SH-SY5Y (cell line): ENCODE measurements at regions not wholly inside any gene's neighbourhood (a gene's known extent, or its start where the extent isn't known, plus 50 kb on each side); places are given as distances from the start of the nearest gene placed in this dataset.

ENCODE experiments used
- GATA2 ChIP-seq: IDR thresholded peaks from 2 replicates; pipeline ENCODE4 v1.6.1; 2011; ENCODE audit warnings: mild to moderate bottlenecking, low read depth, low read length
- GATA3 ChIP-seq: IDR thresholded peaks from 2 replicates; pipeline ENCODE4 v1.6.1; 2011; ENCODE audit warnings: low read depth, mild to moderate bottlenecking, low read length, moderate library complexity

DNA sequence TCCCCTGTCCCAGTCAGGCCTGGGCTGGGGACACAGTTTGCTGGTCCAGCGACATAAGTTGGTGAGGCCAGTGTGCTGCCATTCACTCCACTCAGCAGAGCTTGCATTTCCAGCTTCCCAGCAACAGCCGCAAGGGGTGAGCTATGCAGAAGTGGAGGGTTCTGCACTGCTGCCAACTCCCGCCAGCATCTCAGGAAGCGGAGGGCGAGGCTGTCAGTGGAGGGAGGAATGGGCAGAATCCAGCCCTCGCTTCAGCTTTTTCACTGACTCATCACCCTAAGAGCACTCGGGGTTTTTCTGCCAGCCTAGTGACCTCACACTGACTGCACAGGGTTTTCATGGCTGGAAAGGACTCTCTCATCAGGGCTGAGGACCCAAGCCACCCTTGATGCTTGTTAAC lies 625.1 kb upstream of the MKI67 start:
- TF ChIP-seq GATA2 (no peak), GATA3 (no peak)

DNA sequence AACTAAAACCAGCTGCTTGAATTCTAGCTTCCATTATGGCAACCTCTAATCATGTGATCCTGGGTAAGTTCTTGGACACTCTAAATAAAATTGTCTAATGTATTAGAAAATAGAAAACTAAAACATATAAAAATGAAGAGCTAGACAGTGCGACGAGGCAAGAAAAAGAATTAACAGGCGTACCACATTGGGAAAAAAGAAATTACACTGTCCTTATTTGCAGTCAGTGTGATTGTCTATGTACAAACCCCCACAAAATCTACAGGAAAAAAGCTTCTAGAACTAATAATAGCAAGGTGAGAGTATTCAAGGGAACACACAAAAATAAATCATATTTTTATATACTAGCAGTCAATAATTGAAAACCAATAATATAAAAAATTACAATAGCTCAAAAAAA lies 625.6 kb upstream of the MKI67 start:
- no peak for TF ChIP-seq GATA3
- no peak for TF ChIP-seq GATA2

GRCh38 chr10:128759174-128759573 lies 633.0 kb upstream of the MKI67 start:
- no peak for TF ChIP-seq GATA3
- no peak for TF ChIP-seq GATA2

- TF ChIP-seq GATA2, result no peak
- no peak for TF ChIP-seq GATA3
Measured at GRCh38 chr10:128763588-128763987, 637.4 kb upstream of the MKI67 start.

DNA sequence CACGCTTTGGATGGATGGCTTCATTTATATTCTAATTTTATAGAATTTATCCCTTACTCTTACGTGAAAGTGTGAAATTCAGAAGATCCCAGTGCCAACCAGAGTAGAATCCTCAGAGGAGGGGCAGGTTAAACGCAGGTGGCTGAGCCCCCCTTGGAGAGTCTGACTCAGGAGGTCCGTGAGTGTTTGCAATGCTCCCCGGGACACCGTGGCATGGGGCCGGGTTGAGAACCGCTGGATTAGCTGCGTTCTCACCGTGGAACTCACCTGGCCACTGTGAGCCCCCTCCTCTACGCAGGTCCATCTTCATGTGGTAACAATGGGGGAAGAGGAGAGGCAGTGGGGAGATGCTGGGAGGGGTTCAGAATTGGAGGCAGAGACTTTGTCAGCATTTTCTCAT lies 638.0 kb upstream of the MKI67 start:
- no peak for TF ChIP-seq GATA3
- no peak for TF ChIP-seq GATA2

GRCh38 chr10:128766915-128767314 lies 640.7 kb upstream of the MKI67 start:
- no peak for TF ChIP-seq GATA3
- TF ChIP-seq GATA2, result no peak

GRCh38 chr10:128774979-128775378 lies 648.8 kb upstream of the MKI67 start:
- no peak for TF ChIP-seq GATA2
- TF ChIP-seq GATA3, result no peak

DNA sequence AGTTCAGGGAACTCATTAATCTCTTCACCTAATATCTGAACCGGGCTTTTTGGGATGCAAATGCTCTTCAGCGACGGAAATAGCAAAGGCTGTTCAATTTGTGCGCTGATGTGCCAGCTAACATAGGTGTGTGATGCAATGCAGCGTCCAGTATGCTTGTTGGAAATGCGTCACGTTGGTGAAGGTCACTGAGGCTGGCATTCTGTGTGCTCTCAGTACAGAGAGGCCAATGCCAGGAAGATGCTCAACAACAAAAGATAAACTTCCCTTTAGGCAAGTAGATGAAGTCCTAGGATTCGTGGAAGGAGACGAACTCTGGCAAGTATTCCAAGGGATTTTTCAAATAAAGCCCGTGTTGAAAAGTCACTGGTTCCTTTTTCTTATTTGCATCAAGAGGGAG lies 649.5 kb upstream of the MKI67 start:
- TF ChIP-seq GATA3, result no peak
- no peak for TF ChIP-seq GATA2

- no peak for TF ChIP-seq GATA3
- no peak for TF ChIP-seq GATA2
Measured at GRCh38 chr10:128776673-128777252, 650.5 kb upstream of the MKI67 start.

DNA sequence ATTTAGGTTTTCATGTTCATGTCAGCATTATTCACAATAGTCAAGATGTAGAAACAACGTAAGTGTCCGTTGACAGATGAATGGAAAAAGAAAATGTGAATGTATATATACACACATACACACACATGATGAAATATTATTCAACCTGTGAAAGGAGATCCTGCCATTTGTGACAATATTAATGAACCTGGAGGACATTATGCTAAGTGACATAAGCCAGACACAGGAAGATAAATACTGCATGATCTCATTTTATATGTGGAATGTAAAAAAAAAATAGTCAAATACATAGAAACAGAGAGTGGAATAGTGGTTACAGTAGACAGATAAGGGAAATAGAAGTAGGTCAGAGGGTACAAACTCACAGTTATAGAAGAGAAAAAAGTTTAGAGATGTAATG lies 651.1 kb upstream of the MKI67 start:
- TF ChIP-seq GATA3 (no peak), GATA2 (no peak)

GRCh38 chr10:128779416-128779815 lies 653.2 kb upstream of the MKI67 start:
- TF ChIP-seq GATA3 (no peak), GATA2 (no peak)

GRCh38 chr10:128780156-128780761 lies 654.0 kb upstream of the MKI67 start:
- TF ChIP-seq GATA2, result no peak
- TF ChIP-seq GATA3, result no peak

GRCh38 chr10:128781637-128782036 lies 655.4 kb upstream of the MKI67 start:
- TF ChIP-seq GATA2 (no peak), GATA3 (no peak)

DNA sequence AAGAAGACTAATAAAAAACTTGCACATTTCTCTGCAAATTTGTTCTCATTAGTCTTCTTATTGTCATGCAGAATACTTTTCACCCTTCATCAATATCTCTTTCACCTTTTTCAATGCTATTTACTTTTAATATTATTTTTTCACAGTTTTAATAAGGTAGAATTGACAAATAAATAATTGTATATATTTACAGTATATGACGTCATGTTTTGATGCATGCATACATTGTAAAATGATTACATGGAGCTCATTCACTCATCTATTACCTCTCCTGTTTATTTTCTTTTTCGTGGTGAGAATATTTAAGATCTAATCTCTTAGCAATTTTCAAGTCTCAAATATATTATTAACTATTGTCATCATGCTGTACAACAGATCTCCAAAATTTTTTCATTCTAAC lies 658.2 kb upstream of the MKI67 start:
- TF ChIP-seq GATA2, result no peak
- TF ChIP-seq GATA3, result no peak

DNA sequence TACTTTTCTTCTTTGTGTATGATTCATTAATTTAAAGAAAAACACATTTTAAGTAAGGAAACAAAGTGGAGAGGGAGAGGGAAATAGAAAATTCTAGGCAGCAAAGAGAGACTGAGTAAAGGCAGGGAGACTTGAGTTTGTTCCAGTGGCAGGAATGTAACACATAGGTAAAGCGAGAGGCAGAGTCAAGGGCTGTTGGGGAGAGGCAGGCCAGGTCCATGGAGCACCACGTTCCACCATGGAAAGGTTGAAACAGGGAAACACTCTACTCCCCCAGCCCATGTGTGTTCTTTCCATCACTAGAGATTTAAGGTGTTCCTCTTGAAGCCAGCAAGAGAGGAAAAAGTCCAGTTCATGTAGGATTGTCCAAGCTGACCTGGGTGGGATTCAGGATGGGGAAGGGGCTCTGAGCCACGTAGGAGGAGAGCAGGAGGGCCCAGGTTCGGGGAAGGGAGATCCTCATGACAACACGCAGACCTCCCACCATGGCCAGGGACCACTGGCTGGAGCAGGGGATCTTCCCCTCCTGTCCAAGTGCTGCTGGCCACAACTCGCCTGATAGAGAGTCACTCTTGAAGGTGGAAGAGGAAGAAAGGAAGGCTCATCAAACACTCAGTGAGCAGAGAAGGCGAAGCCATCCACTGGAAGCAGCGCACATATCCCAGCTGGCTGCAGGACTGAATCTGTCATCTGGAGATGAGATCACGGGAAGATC lies 666.4 kb upstream of the MKI67 start:
- no peak for TF ChIP-seq GATA2
